GM19025 (cell line): ENCODE measurements at regions not wholly inside any gene's neighbourhood (a gene's known extent, or its start where the extent isn't known, plus 50 kb on each side); places are given as distances from the start of the nearest gene placed in this dataset.

Experiments used
- ATAC-seq: cut with Tn5 transposase; IDR thresholded peaks from one replicate; pipeline ENCODE4 v1.9.1; 2021; ENCODE audit warnings: mild to moderate bottlenecking, low read depth, moderate library complexity; ENCODE audit not compliant: unreplicated experiment

DNA sequence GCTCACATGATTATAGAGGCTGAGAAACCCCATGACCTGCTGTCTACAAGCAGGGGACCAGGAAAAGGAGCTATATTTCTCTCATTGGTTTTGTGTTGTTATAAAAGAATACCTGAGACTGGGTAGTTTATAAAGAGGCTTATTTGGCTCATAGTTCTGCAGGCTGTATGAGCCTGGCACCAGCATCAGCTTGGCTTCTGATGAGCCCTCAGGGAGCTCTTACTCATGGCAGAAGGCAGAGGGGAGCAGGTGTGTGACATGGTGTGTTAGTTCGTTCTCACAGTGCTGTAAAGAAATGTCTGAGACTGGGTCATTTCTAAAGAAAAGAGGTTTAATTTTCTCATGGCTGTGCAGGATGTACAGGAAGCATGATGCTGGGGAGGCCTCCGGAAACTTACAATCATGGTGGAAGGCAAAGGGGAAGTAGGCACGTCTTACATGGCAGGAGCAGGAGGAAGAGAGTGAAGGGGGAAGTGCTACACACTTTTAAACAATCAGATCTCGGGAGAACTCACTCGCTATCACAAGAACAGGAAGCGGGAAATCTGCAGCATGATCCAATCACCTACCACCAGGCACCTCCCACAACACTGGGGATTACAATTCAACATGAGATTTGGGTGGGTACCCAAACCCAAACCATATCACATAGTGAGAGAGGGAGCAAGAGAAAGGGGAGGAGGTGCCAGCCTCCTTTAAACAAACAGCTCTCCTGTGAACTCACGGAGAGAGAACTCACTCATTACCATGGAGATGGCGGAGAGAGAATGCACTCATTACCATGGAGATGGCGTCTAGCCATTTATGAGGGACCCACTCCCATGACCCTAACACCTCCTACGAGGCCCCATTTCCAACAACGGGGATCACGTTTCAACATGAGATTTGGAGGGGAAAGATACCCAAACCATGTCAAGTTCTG, 133.4 kb downstream of the JCAD start:
- ATAC-seq: no peak

DNA sequence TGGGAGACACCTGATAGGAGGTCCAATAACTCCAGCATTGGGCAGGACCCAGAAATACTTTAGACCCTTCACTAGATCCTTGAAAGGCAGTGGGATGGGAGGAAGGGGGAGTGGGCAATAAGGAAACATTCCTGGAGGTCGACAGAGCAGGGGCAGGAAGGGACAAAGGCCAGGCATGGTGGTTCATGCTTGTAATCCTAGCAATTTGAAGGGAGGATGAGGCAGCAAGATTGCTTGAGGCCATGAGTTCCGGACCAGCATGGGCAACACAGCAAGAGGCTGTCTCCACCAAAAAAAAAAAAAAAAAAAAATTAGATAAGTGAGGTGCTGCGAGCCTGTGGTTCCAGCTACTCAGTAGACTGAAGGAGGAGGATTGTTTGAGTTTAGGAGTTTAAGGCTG, 134.9 kb downstream of the JCAD start:
- no peak for ATAC-seq

DNA sequence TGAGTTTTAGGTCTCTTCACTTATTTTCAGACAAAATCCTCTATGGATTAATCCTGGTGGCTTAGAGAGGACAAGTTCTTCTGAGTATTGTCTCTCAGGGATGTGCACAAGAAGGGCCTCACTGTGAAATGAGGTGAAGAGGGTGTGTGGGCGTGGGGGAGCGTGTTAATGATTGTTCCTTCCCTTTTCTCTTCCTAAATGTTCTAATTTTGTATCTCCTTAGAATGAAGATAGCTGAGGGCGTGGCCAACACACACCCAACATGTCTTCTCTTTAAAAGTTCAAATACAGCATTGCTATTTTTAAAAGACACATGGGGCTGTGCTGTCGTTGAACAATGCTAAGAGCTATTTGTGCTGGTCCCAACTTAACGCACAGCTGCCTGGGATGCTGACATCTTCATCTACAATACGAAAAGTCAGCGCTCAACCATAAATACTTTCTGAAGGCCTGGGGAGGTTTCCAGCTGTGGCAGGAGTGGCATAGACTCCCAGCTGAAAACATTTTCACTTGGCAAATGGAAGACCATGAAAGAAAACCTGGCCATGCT, 135.9 kb downstream of the JCAD start:
- ATAC-seq: no peak

DNA sequence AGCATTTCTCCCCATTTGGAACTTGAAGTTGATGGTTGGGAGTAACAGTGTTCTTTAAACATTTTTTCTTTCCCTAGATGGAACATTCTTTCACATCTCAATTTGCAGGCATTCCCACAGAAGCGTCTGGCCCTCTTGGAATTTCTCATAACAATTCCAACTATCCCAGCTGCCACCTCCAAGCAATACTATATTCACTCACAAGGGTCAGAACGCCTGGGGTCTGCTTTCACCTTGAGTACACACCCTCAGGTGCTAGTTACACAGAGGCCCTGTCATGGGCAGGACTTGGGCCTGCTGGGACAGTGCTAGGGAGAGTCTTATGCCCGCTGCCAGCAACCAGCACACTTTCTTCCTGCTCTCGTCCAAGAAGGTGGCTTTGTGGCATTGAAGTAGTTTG, 136.5 kb downstream of the JCAD start:
- ATAC-seq: no peak

DNA sequence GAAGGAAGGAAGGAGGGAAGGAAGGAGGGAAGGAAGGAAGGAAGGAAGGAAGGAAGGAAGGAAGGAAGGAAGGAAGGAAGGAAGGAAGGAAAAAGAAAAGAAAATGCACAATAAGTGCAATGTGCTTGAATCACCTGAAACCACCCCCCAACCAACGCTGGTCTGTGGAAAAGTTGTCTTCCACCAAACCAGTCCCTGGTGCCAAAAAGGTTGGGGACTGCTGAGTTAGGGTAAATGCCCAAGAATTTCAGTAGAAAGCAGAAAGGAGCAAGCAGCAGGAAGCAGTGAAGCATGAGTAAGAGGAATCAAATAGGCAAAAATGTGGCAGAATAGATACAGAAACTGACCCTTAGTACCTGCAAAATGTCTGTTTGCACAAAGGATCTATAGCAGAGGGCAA, 137.2 kb downstream of the JCAD start:
- ATAC-seq: no peak

DNA sequence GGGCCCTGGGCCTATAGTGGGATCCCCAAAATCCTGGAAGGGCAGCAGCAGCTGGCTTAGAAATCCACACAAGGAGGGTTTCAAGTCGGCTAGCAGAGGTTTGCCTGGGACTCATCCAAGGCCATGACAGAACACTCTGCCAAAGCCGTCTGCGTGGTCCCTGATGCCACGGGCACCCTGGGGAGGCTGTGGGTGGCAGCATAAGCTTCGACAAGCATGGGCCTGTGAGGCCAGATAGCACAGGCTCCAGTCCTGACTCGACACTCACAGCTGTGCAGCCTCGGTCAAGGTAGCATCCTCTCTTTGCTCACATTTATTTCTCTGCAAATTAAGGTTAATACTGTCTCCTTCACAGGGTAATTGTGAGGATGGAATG, 138.3 kb downstream of the JCAD start:
- no peak for ATAC-seq

DNA sequence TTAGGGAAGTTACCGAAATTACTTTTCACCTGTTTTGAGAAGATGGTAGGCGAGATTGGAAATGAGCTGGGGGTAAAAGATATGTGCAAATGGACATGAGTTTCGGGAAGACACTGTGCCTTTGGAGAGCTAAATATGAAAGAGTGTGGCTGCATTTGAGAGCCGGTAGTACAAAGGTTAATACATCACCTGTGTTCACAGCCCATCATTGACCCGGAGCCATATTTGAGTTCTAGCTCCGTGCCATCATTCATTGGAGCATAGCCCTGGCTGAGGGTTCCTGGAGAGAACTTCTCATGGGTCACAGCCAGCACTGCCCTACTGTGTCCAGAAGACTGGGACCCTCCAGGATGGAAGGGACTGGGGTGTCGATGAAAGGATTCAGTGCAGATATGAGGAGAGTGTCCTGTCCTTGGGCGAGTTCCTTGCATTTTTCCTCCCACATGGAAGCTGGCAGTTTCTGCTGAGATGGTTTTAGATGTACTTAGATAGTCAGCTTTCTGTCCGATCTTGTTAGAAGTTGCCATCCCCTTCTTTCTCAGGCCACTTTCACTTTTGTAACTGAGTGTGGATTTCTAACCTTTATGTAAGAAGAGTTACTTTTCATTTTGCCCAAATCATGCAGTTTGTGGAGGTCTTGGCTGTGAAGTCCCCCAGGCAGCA, 138.8 kb downstream of the JCAD start:
- ATAC-seq: no peak

DNA sequence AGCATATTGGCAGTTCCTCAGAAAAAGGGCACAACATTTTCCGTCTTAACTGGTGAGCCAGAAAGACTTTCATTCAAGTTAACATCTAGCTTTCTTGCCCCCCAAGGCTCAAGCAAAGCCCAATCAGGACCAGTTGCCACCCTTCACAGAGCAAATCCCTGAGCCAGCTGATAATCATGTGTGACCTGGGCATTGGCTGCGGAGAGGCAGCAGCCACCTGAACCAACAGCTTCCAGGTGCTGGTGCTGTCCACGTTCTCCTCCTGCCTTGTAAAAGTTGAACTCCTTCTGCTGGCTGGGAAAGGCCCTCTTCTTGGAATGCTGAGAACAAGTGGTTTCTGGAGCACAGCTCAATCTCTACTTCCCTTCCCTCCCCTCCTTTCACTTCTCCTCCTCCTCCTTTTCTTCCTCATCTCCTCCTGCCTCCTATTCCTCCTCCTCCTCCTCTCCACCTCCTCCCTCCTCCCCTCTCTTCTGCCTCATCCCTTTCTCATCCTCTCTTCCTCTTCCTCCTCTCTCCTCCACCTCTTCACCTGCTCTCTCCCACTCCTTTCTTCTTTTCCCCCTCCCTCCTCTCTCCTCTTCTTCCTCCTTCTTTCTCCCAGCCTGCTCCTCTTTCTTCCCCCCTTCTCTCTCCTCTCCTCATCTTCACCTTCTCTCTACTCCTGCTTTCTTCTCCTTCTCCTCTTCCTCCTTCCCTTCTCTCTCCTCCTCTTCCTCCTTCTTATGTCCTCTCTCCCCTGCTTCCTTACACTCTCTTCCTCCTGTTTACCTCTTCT, 140.6 kb downstream of the JCAD start:
- ATAC-seq: no peak

DNA sequence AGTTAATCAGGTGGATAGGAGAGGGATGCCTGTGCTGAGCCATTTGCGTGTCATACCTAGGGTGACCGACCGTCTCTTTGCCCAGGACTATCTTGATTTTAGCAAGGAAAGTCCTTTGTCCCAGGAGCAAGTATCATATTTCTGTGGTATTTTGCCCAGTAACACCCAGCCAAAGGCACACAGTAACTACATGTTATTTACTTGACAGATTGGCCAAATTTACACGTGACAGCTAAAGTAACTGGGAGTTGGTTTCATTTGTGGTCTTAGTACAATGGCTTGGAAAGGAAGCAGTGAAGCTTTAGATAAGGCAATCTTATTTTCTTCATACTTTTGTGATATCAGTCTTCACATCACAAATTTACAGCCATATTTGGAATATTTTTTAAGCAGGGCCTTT, 142.1 kb downstream of the JCAD start:
- no peak for ATAC-seq

DNA sequence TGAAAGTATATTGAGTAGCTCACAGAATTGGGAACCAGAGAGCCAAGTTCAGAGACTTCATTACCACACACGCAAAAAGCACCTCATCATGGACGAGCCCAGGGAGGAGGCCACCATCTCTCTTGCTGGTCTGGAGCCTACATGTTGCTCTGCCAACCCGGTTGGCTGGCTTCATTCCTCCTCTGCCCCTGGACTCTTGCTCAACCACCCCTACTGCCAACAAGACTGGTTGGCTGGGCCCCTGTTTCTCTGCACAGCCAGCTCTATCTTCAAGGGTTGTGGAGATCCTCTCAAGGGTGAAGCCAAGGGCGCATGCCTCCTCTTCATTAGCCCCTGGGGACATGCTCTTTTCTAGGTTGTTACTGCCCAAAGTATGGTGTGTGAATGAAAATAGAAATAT, 142.7 kb downstream of the JCAD start:
- no peak for ATAC-seq

DNA sequence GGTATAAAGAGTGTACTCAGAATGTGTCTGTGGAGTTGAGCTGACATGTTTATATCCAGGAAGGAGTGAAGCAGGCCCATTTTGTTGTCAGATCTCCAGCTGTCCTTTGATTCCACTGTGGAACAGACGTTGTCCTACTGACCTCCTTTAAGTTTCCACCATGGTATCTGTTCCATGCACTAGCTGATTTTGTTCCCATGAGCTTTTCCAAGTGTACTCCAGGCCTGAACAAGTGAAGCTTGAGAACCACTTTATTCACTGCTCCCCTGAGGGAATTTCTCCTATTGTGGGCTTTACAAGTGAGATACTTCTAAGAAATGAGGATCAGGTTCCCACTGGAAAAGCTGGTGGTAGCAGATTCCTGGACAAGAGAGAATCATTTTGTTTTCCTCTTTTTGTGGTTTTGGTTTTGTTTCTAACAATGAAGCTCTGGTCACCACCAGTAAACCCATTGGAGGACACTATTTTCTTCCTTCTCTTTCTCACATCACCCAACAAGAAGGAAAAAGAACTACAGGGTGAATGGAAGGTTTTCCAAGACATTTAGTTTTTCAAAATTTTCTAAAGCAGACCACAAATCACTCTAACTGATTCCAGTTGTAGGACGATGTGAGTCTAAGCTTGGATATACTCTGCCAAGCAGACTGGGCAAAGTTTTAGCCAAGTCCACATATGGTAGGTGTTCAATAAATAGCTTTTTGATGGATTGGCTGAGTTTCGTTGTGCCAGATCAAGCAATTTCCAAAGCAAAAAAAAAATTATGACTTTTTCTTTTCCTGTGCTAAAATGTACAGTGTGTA, 144.2 kb downstream of the JCAD start:
- no peak for ATAC-seq

DNA sequence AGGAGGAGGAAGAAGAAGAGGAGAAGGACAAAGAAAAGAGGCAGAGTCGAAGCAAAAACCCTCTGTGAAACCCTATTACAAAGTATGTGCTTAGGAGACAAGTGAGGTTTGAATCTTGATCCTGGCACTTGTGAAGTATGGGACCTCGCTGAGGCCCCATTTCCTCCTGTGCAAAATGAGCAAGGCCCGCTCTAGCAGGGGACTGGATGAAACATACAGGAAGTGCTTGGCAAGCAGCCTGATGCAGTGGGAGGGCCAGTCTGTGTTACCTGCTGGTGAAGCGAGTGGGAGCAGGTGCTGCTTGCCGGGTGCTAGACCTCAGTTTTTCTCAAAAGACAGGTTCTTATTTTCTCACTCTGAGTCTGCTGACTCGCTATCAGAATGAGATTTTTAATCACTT, 150.4 kb downstream of the JCAD start:
- ATAC-seq: no peak

DNA sequence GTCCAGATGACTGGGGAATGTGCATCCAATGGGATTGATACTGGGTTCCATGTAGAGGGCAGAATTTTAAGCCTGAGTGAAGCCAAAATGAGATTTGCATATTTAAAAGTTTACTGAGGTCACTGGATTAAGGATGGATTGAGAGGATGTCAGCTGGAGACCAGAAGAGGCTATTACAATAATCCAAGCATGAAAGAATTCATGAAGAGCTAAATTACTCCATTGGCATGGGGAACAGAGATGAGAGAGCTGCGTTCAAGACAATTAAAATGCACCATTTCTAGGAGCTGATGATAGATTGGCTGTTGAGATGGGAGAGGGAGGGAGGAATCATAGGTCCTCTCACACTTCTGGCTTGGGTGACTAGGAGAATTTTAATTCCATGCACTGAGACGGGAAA, 158.5 kb downstream of the JCAD start:
- ATAC-seq: no peak

DNA sequence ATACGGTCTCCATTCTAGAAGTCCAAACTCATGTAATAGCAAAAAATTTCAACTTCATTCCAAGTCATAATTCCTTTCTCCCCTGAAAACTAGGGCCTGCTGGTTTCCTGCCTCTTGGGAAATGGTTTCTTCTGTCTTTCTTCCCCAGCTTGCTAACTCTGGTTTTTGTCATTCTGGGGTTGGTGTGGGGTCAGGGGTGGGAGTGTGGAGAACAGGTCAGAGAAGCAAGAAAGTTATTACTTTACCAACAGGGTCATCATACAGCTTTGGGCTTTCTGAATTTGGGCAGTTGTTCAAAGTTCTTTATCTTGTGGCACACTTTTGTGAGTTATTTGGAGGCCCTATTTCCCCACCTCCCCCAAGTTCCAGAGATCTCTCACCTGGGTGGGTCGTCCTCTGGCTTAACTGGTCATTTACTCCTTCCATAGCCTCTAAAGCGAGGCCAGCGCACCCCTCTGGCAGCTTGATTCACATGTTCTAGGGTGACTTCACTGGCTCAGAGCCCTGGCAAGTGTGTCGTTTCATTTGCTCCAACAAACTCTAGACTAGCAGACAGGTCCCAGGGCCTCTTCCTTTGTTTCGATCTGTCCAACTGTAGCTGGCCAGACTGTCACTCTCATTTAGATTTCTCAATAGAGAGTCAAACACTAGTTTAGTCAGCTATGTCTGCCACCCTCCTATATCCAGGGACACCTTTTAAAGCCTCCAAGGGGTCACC, 161.2 kb downstream of the JCAD start:
- no peak for ATAC-seq

DNA sequence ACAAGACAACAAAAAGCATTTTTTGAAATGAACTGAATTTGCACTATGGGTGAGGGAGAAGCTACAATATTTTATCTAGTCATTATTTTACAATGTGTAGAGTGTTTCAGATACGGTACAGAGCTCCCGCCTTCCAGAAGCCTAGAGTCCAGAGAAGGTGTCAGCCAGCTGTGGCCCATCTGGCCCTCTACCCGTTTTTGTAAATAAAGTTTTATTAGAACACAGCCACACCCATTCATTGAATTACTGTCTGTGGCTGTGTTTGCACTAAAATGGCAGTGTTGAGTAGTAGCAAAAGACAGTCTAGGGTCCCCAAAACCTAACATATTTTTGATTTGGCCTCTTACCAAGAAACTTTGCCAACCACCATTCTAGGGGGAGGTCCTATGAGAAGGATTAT, 162.0 kb downstream of the JCAD start:
- no peak for ATAC-seq

DNA sequence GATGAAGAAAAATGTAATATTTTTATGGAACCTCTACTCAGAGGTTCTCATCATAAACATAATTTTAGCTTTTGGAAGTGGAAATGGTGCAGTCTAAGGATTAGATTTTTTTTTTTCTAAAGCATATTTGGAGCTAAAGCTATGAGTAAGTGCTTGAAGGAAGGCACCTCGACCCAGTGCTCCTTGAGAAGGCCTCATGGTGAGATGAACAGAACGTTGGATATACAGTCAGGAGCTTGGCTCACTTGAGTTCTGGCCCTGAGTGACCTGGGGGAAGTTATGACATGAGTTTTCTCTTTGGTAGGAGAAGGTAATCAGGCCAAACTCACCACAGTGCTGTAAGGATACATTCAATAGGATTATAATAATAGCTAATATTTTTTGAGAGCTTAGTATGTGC, 163.3 kb downstream of the JCAD start:
- no peak for ATAC-seq

DNA sequence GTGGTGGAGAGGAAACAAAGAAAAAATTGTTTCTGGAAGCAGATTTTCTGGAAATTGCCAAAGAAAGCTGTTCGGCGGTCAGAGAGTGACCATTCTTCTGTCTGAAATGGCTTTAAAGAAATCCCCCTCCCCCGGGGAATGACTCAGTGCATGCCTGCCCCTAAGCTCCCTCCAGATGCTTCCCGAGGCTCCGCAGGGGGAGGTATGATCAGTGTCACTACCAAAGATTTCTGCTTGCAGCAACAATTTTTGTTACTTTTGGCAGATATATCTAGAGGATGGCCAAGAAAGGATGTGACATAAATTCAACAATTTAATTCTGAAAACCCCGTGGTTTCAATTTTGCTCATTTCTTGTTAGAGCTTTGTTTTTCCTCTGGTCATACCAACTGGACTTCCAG, 163.9 kb downstream of the JCAD start:
- no peak for ATAC-seq

DNA sequence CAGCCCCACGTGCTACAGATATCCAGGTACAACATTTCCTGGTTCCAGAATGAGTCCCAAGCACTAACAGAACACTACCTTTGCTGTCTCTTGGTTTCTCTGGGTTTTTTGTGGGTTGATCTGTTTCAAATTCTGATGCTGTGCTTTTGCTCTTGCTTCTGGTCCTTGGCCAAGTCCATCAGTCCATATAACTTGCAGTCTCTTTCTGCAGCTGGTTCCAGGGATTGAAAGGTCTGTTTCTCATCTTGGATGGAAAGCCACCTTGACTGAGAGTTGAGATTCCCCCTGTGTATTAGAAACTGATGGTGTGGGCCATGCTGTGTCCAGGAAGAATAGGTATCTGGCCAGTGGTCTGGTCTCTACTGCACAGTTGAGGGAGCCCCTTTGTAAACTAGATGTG, 171.1 kb downstream of the JCAD start:
- ATAC-seq: no peak

DNA sequence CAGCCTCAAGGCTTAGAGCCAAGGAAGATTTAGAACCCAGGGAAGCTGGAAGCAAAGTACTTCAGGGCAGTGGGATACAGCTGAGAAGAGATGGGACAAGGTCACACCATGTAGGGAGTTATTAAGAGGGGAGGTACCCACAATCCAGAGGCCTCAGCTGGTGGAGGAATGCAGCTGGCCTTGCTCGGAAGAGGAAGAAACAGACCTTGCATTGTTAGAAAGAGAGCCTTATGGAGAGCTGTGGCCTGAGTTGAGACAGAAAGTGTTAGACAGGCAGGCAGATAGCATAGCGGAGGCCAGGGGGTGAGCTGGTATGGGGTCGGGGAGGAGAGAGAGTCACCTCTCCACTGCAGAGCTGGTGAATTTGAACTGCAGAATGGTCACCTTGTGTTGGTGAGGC, 173.1 kb downstream of the JCAD start:
- no peak for ATAC-seq

DNA sequence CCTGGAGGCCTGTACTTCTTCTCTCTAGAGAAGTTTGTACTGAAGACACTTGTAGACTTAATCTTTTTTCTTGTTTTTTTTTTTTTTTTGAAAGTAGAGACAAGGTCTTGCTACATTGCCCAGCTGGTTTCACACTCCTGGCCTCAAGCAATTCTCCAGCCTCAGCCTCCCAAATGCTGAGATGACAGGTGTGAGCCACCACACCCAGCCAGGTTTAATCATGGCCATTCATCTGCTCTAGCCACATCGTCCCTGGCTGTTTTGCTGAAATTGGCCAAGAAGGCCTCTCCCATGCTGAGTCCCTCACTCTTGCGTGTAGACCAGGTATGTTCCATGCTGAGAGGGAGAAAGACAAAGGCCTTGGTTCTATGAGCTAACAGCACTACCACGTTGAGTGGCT, 176.2 kb downstream of the JCAD start:
- ATAC-seq: no peak
